Amygdala (tissue), 56 donors: ENCODE measurements at regions not wholly inside any gene's neighbourhood (a gene's known extent, or its start where the extent isn't known, plus 50 kb on each side); places are given as distances from the start of the nearest gene placed in this dataset.
"Not testable (repeated sequence)": the region's sequence is repeated elsewhere in the genome, so short reads cannot be mapped to it uniquely, and the experiment has no call there.

ENCODE experiments used
- DNase-seq, 56 donors: peaks; one replicate each; lab custom pipeline; 2025; lab: John Stamatoyannopoulos, UW

DNA sequence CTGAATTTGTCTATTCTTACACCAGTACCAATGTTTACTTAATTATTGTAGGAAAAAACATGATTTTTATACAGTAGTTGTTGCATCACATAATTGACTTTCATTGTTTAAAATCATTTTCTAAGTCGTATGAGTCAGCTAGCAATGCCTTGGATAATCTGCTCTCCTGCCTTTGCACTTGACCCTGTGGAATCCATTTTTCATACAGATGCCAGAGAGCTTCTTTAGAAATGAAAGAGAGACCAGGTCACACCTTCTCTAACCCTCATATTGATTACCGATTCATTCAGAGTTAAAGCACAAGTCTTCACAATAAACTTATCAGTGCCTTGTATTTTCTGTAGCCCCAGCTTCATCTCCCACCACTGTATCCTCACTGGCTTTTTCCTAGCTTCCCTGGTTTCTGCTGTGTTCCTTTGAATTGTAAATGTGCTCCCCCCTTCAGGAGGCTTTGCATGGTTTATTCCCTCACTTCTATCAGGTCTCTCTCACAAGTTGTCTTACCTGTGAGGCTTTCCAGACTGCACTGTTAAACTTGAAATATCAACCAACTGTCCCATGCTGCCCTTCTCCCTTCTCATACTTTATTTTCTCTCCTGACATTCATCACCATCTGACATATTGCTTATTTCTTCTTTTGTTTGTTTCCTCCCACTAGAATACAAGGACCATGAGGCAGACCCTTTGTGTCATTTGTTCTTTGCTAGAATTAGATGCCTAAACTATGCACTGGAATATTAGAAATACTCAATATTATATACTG, 662.0 kb upstream of the GBE1 start:
- no peak for DNase-seq

DNA sequence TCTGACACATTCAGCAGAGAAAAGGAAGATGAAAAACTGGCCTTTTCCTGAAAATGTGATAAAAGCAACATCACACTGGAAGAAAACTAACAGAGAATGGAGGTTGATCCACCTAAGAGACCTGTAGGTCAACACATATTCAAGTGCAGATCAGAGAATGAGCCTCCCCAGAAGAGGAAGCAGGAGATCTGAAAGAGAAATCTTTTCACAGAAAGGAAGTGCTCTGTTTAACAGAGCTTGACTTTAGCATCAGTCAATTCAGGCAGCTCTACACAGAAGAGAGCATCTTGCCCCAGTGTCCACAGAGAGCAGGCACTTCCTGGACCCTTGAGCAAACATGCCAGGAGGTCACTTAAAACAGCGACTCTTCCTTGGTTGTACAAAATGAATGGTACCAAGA, 655.4 kb upstream of the GBE1 start:
- DNase-seq = no peak

- no peak for DNase-seq
These were observed 654.9 kb upstream of the GBE1 start for GRCh38 chr3:82416349-82416748.

DNA sequence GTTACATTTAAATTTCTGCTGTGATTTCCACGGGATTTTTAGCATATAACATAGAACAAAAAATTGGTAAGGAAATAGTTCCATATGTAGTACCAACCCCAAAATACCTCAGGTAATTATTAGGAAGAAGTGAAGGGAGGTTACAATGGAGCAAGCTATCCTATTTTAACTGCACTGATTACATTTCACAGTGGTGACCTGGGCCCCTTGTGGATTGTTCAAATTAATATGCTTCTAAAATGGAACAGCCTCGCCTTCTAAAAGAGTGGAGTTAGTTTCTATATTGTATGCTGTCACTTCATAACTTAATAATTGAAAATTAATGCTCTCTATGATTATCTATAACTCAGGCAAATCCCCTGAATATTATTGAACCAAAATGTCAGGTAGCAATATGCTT, 651.7 kb upstream of the GBE1 start:
- DNase-seq = no peak

GRCh38 chr3:82410366-82410765, 648.9 kb upstream of the GBE1 start:
- DNase-seq = no peak

DNA sequence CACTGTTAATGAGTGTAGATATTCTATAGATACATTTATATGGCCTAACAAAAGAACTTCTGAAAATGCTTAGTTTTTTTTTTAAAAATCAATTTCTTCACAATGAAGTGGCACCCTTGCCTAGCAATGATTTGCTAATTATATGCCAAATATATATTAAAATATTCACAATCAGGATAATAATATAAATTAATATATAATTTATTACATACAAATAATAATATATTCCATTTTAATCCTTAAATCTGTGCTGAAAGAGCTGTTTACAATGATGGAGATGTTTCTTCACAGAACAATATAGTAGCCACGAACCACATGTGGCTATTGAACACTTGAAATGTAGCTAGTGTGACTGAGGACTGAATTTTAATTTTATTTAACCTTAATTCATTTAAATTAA, 648.4 kb upstream of the GBE1 start:
- DNase-seq = no peak

DNA sequence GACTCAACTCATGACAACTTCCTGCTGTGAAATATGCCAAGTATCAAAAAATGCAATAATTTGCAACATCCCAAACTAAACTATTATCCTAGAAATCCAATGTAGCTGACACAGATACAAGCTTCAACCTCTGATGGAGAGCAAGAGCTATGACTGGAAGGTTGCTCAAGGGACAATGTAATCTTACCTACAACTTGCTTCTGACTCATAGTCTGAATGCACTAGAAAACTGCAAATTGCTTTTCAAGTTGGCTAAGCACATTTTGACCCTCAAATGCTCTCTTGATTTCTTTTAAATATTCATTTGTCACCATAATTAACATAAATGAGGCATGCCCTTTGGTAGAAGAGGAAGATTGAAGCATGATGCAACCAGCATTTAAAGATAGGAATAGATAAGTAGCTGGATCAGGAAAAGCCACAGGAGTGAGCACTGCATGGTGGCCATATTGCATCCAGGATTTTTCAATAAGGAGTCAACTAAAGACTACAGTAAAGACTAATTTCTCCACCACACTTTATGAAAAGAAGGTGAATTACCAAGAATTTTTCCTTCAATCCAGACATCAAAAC, 630.8 kb upstream of the GBE1 start:
- no peak for DNase-seq

DNA sequence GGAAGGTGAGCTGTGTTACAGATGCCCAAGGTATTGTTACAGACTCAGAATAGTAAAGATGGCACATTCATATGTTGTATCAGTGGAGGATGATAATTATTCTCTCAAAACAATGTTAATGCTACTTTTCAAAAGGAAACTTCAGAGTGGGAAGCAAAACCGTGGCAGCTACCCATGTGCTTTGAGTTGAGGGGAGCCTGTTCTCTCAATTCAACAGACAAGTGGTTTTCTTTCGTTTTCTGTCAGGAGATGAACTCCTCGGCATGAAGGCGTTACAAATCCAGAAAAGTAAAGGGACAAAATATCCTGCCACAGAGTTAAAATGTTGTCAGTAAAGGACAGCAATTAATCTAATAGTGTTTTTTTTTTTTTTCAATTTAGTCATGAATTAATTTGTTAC, 629.4 kb upstream of the GBE1 start:
- DNase-seq = no peak

- no peak for DNase-seq
These were observed 625.2 kb upstream of the GBE1 start for GRCh38 chr3:82386647-82387046.

- DNase-seq = no peak
These were observed 622.7 kb upstream of the GBE1 start for GRCh38 chr3:82384181-82384580.

GRCh38 chr3:82382831-82383230, 621.4 kb upstream of the GBE1 start:
- DNase-seq = no peak

GRCh38 chr3:82378392-82378791, 616.9 kb upstream of the GBE1 start:
- DNase-seq = no peak

DNA sequence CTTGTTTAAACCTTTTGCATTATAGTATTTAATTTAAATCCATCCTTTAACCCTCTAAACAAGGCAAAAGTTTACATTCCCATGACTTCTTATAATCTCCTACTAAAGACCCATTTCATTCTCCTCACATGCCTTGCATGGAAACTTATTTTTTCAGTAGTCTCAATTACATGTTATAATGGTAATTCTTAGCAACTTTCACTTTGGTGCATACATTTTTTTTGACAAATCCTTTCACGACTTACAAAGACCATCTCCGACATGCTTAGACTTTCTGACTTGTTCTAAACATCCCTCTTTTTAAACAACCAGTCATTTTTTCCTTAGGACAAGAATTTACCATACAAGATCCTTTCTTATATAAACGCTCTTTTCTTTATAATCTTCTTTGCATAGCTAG, 615.4 kb upstream of the GBE1 start:
- DNase-seq = no peak

- DNase-seq = not testable (repeated sequence)
These were observed 612.4 kb upstream of the GBE1 start for GRCh38 chr3:82373833-82374232.

DNA sequence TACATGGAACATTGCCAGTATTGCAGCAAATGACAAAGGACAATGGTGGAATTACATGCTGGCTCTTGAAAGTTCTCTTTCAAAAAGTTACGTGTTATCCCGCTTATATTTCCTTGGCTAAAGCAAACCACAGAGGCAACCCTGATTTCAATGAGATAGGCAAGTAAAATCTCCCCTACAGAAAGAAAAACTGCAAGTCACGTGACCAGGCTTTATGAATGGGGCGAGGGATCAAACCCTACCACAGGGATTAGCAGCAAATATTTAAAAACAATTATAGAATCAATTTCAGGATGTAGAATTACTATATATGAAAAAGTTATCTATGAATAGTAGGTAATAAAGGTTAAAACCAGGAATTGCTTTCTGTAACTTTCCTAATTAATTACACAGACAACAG, 603.4 kb upstream of the GBE1 start:
- no peak for DNase-seq

GRCh38 chr3:82363131-82363530, 601.7 kb upstream of the GBE1 start:
- DNase-seq = no peak

DNA sequence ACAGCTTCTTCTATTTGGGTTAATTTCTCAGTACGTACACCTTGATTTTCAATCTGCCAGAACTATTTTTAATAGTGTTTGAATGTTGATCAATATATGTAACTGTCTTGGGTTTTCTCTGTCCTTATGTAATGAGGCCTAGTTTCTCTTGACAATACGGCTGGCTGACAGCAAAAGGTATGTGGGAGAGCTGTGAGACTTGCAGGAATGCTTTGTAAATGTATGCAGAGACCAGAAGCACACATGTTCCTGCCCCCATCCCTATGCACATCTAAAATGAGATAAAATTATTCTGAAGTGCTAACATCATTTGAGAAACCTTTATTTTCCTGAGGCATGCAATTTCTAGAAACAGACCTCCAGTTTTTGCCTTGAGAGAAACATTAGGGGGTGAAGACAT, 593.8 kb upstream of the GBE1 start:
- peak in 1 of 56 donors; percentile 0 for DNase-seq

DNA sequence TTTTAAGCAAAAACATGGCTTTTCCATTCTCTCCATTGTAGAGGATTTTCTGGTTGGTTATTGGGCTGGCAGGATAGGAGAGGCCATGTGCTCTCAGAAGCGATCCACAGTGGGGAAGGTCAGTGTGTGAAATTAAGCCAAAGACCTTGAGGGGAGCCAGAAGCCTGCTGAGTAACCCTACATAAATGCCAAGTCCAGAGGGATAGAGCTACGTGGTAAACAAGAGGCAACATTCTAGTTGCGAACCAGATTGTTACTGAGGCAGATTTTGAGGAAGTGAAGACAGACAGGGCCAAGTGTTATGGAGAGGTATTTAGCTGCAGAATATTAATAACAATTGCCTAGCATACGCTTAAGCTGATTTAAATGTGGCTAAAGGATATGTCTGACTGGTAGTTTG, 592.8 kb upstream of the GBE1 start:
- no peak for DNase-seq

GRCh38 chr3:82353306-82354171, 592.1 kb upstream of the GBE1 start:
- DNase-seq = no peak

GRCh38 chr3:82347585-82347984, 586.1 kb upstream of the GBE1 start:
- no peak for DNase-seq

DNA sequence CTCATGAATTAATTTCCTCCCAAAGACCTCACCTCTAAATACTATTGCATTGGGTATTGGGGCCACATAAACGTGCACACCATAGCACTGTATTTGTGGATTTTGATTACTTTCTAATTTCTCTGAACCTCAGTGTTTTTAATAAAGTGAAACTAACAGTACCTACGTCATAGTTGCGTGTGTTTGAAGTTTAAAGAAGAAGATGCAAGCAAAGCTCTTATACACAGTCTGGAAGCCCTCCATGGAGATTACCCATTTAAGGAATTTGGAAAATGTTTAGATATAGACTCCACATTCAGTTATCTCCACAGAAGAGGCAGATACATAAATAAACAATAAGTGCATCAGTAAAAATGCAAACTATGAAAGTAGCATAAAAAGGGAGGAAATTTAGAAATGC, 581.1 kb upstream of the GBE1 start:
- no peak for DNase-seq

DNA sequence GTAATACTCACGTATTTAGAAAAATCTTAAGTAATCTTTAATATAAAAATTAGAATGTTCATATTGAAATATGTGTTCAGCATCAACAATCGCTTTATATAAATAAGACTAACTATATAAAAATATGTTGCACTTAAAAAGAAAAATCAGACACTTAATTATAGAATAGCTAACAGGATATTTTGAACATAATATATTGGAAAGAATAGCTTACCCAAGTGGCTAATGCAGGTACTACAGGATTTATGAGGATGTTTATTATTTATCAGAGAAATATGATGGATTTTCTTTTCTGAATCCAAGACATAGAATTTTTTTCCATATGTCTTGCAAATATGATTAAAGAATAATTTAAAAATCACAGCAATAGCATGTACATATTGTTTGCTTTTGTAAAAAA, 567.9 kb upstream of the GBE1 start:
- no peak for DNase-seq
